COLO829 (cell line): ENCODE measurements at regions not wholly inside any gene's neighbourhood (a gene's known extent, or its start where the extent isn't known, plus 50 kb on each side); places are given as distances from the start of the nearest gene placed in this dataset.
A peak's percentile ranks its signal among the peaks of the same experiment; 100 is the strongest.

Experiments used
- DNase-seq: peaks from one replicate; pipeline ENCODE4 v3.0.0; 2012; ENCODE audit warnings: low spot score

DNA sequence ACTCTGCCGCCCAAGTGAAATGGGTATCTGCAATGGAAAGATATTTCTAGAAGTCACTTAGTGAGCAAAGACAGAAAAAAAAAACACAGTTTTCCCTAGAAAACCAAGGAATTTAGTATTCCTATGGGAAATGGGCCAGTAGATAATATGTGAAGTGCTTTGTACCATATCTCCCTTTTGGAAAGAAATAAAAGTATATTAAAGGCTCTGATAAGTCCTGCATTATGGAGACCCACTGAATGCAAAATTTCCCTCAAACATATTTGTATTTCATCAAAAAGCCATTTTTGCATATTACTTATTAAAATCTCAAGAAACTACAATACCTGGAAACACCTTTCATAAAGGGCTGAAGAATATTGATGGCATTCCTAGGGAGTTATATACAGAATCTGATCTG lies 51.6 kb upstream of the DYNLRB2 start:
- no peak for DNase-seq

- no peak for DNase-seq
Observed at GRCh38 chr16:80488167-80488566, 52.6 kb upstream of the DYNLRB2 start.

DNA sequence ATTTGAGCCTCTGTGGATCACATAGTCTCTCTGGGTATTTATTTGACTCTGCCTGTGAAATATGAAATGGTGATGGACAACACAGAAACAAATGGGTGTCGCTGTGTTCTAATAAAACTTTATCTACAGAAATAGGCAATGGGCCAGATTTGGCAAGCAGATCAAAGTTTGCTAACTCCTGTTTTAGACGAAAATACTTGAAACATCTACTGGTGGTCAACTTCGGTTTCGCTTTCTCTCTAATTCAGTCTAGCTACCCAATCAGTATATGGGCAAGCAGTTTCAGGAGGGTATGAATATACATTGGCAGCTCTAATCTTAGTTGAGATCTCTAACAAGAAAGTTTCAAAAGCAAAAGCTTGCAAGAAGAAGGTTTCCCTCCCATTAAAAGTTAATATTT lies 60.1 kb upstream of the DYNLRB2 start:
- DNase-seq, result no peak

- DNase-seq, result no peak
Observed at GRCh38 chr16:80477838-80478237, 63.0 kb upstream of the DYNLRB2 start.

DNA sequence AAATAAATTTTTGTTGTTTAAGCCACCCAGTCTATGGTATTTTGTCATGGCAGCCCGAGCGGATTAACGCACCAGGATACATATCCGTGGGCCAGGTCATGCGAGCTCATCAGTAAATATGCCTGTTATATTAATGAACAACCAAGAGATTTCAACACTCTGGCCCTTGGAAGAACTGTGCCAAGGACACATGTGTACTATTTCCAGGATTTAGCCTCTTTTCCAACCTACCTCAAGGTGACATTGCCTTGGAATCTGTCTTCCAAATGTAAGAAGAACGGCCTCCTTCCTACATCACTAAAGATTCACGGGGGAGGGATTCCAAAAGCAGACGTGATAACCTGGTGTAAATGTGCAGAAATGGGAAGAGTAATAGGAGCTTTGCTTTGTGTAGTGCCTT lies 72.8 kb upstream of the DYNLRB2 start:
- no peak for DNase-seq

DNA sequence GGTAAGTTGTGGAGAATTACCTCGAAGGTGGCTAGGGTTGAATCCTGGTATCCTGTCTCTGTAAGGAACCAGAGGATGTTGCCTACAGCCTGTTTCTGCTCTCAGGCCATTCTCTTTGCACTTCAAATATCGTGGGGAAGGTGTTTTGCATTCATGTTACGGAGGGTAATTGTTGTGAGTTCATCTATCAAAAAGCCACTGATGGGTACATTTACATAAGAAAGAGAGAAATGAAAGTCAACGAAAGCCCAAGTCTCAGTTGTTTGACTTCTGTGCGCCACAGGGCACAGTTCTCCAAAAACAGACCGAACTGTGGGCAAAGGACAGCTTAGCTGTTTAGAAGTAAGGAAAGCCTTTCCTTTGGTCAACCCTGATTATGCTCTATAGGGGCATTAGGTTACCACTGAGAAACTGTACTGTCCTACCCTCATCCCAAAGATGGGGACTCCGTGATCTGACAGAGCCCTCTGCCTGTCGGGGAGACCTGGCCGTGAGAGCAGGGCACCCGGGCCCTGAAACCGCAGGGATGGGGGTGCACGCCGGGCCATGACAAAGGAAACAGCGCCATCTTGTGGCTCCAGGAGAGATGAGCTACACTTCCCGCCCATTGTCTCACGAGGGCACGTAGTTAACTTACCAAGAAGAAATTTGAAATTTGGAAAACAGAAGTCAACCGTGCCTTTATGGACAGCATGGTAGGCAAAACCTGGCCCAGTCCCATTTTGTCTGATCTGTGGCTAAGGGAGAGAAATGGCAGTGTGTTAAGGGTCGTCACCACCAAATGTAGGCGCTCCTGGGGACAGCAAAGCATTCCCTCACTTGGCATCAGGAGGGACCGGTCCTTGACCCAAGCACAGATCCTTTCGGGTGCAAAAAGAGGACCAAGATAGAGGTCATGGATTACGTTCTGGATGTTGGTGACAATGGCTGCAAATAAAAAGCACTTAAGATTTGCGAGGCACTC lies 74.5 kb upstream of the DYNLRB2 start:
- peak; percentile 40 for DNase-seq

- no peak for DNase-seq
Observed at GRCh38 chr16:80463751-80464495, 76.9 kb upstream of the DYNLRB2 start.

DNA sequence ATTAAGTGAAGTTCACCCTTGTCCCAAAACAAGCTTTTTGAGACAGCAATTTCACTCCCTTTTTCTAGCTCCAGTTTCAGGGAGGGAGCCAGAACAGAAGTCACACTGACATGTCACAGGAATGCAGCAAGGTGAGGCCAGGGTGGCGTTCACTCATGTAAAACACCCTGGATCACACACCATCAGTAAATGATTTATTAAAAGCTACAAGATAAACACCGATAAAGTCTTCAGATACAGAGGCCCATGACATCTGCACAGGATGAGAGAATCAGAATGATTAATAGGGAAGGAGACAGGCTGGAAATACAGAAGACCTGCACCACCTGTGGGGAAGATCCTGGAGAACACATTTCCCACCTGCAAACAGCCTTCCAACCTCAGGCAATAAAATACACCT lies 77.5 kb upstream of the DYNLRB2 start:
- no peak for DNase-seq

DNA sequence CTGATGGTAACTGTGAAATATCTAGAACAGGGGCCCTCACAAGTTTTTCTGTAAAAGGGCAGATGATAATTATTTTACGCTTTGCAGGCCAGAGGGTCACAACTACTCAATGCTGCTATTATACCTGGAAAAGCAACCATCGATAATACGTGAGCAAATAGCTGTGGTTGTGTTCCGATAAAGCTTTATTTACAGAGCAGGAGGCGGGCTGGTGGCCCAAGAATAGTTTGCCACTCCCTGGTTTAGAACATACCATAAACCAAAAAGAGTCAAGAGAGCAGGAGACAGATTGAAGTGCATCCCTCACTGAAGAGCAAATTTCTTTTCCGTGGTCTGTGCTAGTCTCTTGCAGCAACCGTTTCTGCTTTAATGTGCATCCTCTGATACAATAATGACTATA lies 77.9 kb upstream of the DYNLRB2 start:
- DNase-seq, result no peak

- DNase-seq, result no peak
Observed at GRCh38 chr16:80460988-80461387, 79.8 kb upstream of the DYNLRB2 start.

DNA sequence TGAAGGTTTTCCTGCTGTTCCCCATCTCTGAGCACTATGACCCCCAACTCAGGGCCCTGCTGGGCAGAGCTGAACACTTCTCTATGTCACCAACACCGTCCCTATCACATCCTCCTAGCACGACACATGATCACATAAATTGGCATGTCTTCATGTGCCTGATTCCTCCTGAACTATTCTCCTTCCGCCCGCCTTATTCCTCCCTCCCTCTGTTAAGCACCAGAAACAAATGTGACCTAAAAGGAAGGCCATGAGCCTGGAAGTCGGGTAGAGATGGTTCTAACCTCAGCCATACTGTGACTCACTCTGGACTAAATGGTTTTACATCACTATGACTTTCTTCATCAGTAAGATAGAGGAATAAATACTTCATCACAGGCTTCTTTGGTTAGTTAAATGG lies 80.8 kb upstream of the DYNLRB2 start:
- DNase-seq, result no peak

DNA sequence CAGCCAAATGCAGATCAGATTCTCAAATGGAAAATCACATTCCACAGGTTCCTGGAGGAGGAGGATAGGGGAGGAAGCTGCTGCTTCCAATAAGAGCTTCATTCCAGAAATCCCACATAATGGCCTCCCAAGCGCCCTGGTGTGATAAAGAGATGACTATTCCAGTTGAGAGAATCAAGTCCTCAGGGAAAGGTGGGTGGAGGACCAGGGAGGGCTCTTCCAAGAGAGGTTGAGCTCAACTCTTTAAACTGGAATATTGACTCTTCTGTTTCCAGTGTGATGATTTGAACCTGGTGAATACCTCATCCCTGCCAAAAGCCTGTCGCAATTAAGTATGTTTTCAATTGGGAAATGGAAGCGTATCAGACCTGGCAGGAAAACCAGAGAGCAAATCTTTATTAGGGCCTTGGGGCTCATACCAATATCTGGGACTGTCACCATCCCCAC lies 81.4 kb upstream of the DYNLRB2 start:
- DNase-seq, result no peak

- DNase-seq, result no peak
Observed at GRCh38 chr16:80457871-80458270, 82.9 kb upstream of the DYNLRB2 start.

GRCh38 chr16:80454802-80455201 lies 86.0 kb upstream of the DYNLRB2 start:
- no peak for DNase-seq

- no peak for DNase-seq
Observed at GRCh38 chr16:80449392-80449791, 91.4 kb upstream of the DYNLRB2 start.

GRCh38 chr16:80447241-80447640 lies 93.6 kb upstream of the DYNLRB2 start:
- DNase-seq, result no peak

DNA sequence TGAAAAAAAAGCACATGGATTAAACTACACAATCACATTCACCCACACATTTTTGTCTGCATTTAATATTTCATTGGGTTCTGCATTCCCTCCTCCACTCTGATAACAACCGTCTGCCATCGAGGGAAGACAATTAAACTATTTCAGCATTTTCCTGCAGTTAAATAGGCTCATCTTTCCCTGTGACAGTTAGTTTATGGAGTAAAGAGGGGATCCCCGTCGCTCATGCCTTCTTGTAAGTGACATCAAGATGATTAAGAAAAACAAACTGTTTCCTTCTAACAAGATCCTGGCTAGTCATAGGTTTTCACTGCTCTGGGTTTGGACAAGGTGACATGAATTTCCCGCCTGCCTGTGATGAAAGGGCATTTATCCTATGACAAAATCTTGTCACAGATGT lies 98.0 kb upstream of the DYNLRB2 start:
- DNase-seq, result no peak

GRCh38 chr16:80441935-80442334 lies 98.9 kb upstream of the DYNLRB2 start:
- no peak for DNase-seq

DNA sequence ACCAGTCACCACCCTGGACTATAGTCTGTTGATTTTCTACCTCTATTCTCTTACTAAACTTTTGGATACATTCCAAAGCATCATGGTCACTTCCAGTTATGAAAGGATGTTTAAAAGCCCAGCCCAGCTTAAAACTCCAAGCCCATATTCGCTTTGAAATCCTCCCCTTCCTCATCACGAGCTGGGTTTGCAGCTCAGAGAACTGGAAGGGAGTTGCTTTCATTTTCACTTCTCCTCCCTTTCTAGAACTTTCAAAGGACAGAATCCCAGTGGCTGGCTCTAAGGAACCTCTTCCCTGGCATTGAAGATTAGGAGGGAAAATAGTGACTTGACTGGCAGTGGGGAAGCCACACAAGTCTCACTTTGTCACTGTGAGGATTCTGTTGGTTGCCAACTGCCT lies 100.1 kb upstream of the DYNLRB2 start:
- DNase-seq, result no peak

DNA sequence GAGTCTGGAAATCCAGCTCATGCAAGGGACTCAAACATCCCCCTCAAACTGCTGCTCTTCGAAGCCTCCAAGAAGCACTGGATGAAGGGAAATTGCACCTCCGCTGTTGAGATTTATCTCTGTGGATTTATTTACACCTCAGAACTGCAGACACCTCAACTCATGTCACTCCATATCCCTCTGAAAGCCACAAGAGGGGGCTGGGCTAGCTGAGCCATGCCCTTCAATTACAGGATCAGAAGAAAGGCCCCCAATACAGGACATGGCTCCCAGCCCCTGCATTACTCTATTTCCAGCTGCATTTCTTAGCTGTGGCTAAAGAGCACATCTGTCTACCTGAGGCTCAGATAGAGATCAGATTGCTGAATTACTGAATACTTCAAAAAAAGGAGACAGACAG lies 103.1 kb upstream of the DYNLRB2 start:
- no peak for DNase-seq

GRCh38 chr16:80436510-80436909 lies 104.3 kb upstream of the DYNLRB2 start:
- DNase-seq, result no peak

DNA sequence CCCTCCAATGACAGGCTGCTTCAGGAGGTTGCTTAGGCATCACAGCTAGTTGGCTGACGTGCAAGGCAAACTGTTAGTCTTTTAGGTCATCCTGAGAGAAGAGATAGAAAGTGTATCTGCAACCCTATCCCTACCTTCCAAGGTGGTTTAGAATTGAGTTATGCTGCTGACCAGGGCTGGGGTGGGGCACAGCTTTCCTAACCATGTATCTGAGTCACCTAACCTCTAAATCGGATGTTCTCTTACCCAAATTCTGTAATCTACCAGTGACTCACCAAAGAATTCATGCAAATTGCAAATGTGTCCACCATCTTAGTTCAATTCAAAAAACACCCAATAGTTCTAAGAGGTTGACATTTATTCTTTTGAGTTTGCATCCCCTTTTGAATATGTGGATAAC lies 107.2 kb upstream of the DYNLRB2 start:
- no peak for DNase-seq

DNA sequence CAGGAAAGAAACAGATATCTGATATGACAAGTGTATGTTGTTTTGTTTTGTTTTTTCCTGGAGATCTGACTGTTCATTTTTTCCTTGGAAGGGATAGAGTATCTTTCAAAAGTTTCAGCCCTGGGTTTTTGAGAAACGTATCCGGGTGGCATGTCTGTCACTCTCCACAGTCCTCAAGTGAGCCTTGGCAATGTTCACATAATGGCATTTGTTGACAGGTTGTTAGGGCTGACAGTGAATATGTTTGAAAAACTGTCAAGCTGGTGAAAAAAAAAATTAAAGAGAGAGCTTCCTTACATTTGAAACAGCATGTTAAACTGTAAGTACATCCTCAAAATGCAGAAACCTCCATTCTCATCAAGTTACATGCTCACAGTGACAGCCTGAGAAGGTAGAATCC lies 113.0 kb upstream of the DYNLRB2 start:
- no peak for DNase-seq
